ENCODE measurements at regions not wholly inside any gene's neighbourhood (a gene's known extent, or its start where the extent isn't known, plus 50 kb on each side); places are given as distances from the start of the nearest gene placed in this dataset.

- ATAC-seq (no peak), DNase-seq (ENCODE audit: missing footprints) (no peak)
- intact Hi-C loops (cut with DNase I) = no loop called here
Observed at GRCh38 chr3:104846270-104846669, 520.4 kb upstream of the ALCAM start.

GRCh38 chr3:104849070-104849469 lies 517.6 kb upstream of the ALCAM start:
- no peak for DNase-seq (ENCODE audit: missing footprints)
- intact Hi-C loops (cut with DNase I) = no loop called here
- no peak for ATAC-seq

- ATAC-seq (no peak), DNase-seq (ENCODE audit: missing footprints) (no peak)
- intact Hi-C loops (cut with DNase I) = no loop called here
Observed at GRCh38 chr3:104854468-104854867, 512.2 kb upstream of the ALCAM start.

GRCh38 chr3:104855702-104856101 lies 511.0 kb upstream of the ALCAM start:
- DNase-seq (ENCODE audit: missing footprints) (no peak), ATAC-seq (no peak)
- intact Hi-C loops (cut with DNase I) = no loop called here

GRCh38 chr3:104856741-104857140 lies 510.0 kb upstream of the ALCAM start:
- intact Hi-C loops (cut with DNase I) = no loop called here
- no peak for DNase-seq (ENCODE audit: missing footprints)

GRCh38 chr3:104868291-104868690 lies 498.4 kb upstream of the ALCAM start:
- no peak for ATAC-seq
- no peak for DNase-seq (ENCODE audit: missing footprints)
- intact Hi-C loops (cut with DNase I) = no loop called here

More at GRCh38 chr3:104856741-104857140, 510.0 kb upstream of the ALCAM start:
- no peak for ATAC-seq

- no peak for DNase-seq (ENCODE audit: missing footprints)
Observed at GRCh38 chr3:104870276-104870675, 496.4 kb upstream of the ALCAM start.

GRCh38 chr3:104873331-104873730 lies 493.4 kb upstream of the ALCAM start:
- intact Hi-C loops (cut with DNase I) = no loop called here
- DNase-seq (ENCODE audit: missing footprints) (no peak), ATAC-seq (no peak)

More at GRCh38 chr3:104870276-104870675, 496.4 kb upstream of the ALCAM start:
- intact Hi-C loops (cut with DNase I) = no loop called here
- no peak for ATAC-seq

- no peak for ATAC-seq
- DNase-seq (ENCODE audit: missing footprints) = no peak
- intact Hi-C loops (cut with DNase I) = no loop called here
Observed at GRCh38 chr3:104878395-104878794, 488.3 kb upstream of the ALCAM start.

GRCh38 chr3:104879919-104880318 lies 486.8 kb upstream of the ALCAM start:
- intact Hi-C loops (cut with DNase I) = no loop called here
- DNase-seq (ENCODE audit: missing footprints) = no peak

GRCh38 chr3:104885214-104885814 lies 481.4 kb upstream of the ALCAM start:
- ATAC-seq (no peak), DNase-seq (ENCODE audit: missing footprints) (no peak)
- intact Hi-C loops (cut with DNase I) = no loop called here

More at GRCh38 chr3:104879919-104880318, 486.8 kb upstream of the ALCAM start:
- ATAC-seq = no peak

- intact Hi-C loops (cut with DNase I) = no loop called here
- no peak for ATAC-seq
- no peak for DNase-seq (ENCODE audit: missing footprints)
Observed at GRCh38 chr3:104886220-104886995, 480.3 kb upstream of the ALCAM start.

GRCh38 chr3:104887069-104887468 lies 479.6 kb upstream of the ALCAM start:
- DNase-seq (ENCODE audit: missing footprints) (no peak), ATAC-seq (no peak)
- intact Hi-C loops (cut with DNase I) = no loop called here

- DNase-seq (ENCODE audit: missing footprints) (no peak), ATAC-seq (no peak)
- intact Hi-C loops (cut with DNase I) = no loop called here
Observed at GRCh38 chr3:104887619-104888018, 479.1 kb upstream of the ALCAM start.

GRCh38 chr3:104892044-104892443 lies 474.7 kb upstream of the ALCAM start:
- intact Hi-C loops (cut with DNase I) = no loop called here
- ATAC-seq = no peak
- no peak for DNase-seq (ENCODE audit: missing footprints)

- DNase-seq (ENCODE audit: missing footprints) = no peak
- ATAC-seq = no peak
- intact Hi-C loops (cut with DNase I) = no loop called here
Observed at GRCh38 chr3:104896624-104897023, 470.1 kb upstream of the ALCAM start.

- DNase-seq (ENCODE audit: missing footprints) (no peak), ATAC-seq (no peak)
- intact Hi-C loops (cut with DNase I) = no loop called here
Observed at GRCh38 chr3:104901396-104901795, 465.3 kb upstream of the ALCAM start.

GRCh38 chr3:104903064-104903463 lies 463.6 kb upstream of the ALCAM start:
- intact Hi-C loops (cut with DNase I) = no loop called here
- ATAC-seq (no peak), DNase-seq (ENCODE audit: missing footprints) (no peak)

GRCh38 chr3:104906001-104906639 lies 460.6 kb upstream of the ALCAM start:
- peak; percentile 69 for DNase-seq (ENCODE audit: missing footprints)

GRCh38 chr3:104907507-104907906 lies 459.2 kb upstream of the ALCAM start:
- ATAC-seq = no peak
- DNase-seq (ENCODE audit: missing footprints) = no peak

More at GRCh38 chr3:104906001-104906639, 460.6 kb upstream of the ALCAM start:
- ATAC-seq = peak; percentile 97
- intact Hi-C loops (cut with DNase I) = loop anchor here (5.0 kb wide), 1 partner anchor 261 kb away; no protein-coding TSS in a partner anchor

More at GRCh38 chr3:104907507-104907906, 459.2 kb upstream of the ALCAM start:
- intact Hi-C loops (cut with DNase I) = loop anchor here (5.0 kb wide), 1 partner anchor 260 kb away; no protein-coding TSS in a partner anchor
